Epithelial cell of esophagus (primary cell): ENCODE measurements at regions not wholly inside any gene's neighbourhood (a gene's known extent, or its start where the extent isn't known, plus 50 kb on each side); places are given as distances from the start of the nearest gene placed in this dataset.

Source experiments
- DNase-seq: peaks from one replicate; pipeline ENCODE4 v3.0.0; 2010; ENCODE audit warnings: low read depth
- H3K4me3 ChIP-seq: 2 replicates; pipeline ENCODE4 v1.5.1; 2011; ENCODE audit warnings: mild to moderate bottlenecking, low read length, control low read depth
- TF ChIP-seq, protein P1 (sequence below): IDR thresholded peaks from 2 replicates; pipeline ENCODE4 v1.5.1; 2011; ENCODE audit warnings: low read depth, mild to moderate bottlenecking, low read length, control low read depth, inconsistent platforms; ENCODE audit not compliant: insufficient read depth; ENCODE audit errors: missing control alignments

- H3K4me3 ChIP-seq = no peak overlapping the region
- TF ChIP-seq, protein P1, sequence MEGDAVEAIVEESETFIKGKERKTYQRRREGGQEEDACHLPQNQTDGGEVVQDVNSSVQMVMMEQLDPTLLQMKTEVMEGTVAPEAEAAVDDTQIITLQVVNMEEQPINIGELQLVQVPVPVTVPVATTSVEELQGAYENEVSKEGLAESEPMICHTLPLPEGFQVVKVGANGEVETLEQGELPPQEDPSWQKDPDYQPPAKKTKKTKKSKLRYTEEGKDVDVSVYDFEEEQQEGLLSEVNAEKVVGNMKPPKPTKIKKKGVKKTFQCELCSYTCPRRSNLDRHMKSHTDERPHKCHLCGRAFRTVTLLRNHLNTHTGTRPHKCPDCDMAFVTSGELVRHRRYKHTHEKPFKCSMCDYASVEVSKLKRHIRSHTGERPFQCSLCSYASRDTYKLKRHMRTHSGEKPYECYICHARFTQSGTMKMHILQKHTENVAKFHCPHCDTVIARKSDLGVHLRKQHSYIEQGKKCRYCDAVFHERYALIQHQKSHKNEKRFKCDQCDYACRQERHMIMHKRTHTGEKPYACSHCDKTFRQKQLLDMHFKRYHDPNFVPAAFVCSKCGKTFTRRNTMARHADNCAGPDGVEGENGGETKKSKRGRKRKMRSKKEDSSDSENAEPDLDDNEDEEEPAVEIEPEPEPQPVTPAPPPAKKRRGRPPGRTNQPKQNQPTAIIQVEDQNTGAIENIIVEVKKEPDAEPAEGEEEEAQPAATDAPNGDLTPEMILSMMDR = no peak
- no peak for DNase-seq
Measured at GRCh38 chr1:234734412-234734835, 124.4 kb upstream of the IRF2BP2 start.

DNA sequence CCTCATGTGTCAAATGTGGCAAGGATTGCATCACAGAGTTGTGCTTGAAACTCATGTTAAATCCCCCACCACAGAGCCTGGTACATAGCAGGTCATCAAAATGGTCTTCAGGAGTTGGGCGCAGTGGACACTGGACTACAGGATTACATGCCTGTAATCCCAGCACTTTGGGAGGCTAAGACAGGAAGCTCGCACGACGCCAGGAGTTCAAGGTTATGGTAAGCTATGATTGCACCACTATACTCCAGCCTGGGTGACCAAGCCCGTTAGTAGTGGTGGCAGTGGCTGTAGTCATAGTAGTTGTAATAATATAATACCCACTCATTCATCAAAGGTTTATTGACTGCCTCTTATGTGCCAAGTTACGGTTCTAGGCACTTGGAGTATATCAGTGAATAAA, 123.4 kb upstream of the IRF2BP2 start:
- no peak for DNase-seq
- no peak overlapping the region for H3K4me3 ChIP-seq
- TF ChIP-seq, protein P1 = no peak

DNA sequence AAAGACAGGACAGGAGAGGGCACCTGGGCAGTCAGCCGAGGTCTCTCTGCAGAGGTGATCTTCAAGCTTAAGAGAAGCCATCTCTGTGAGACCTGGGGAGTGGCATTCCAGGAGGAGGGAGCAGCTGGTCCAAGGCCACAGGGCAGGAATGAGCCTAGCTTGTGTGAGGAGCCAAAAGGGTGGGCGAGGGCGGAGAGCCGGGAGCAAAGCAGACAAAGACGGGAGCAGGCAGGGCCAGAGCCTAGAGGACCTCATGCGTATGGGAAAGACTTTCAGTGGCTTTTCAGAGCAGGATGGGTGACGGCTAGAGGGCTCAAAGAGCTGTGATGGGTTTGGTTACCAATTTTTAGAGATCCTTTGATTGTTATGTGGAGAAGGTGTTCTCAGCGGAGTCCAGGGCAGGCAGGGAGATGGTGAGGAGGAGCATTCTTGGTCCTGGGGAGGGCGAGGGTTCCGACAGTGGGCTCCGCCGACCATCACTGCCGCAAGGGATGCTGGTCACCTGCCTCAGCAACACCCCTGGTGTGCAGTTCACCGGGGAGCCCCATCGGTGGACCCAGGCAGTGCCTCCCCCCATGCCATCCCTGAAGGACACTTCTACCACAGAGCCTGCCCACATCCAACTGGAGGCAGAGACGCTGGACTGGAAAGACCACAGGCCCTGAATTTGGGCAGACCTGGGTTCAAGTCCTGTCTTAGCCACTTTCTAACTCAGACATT, 122.9 kb upstream of the IRF2BP2 start:
- H3K4me3 ChIP-seq = no peak overlapping the region
- TF ChIP-seq, protein P1 = no peak
- no peak for DNase-seq

- H3K4me3 ChIP-seq = no peak overlapping the region
- TF ChIP-seq, protein P1 = no peak
- no peak for DNase-seq
Measured at GRCh38 chr1:234732260-234732659, 122.3 kb upstream of the IRF2BP2 start.

DNA sequence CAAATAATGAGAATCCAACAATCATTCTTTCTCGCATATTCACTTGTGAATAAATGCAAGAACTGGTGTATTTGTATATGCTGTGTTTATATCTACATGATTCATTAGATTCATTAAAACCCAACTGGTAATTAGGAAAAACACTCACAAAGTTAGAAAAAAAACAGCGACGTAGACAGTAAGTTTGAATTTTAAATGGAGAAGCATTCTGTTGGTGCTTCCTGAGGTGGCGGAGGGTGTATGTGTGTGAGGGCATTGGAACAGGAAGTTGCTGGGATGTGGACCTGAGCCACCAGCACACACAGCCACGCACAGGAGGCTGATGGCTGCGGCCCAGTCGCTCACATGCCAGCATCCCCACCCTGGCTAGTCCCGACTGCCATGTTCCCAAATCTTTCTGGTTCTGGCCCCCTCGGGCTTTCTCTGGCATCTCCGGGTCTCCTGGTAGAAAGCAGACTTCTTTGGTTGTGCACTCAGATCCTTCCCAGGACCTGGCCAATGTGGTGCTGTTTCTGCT, 121.6 kb upstream of the IRF2BP2 start:
- TF ChIP-seq, protein P1 = no peak
- H3K4me3 ChIP-seq = no peak overlapping the region
- no peak for DNase-seq

DNA sequence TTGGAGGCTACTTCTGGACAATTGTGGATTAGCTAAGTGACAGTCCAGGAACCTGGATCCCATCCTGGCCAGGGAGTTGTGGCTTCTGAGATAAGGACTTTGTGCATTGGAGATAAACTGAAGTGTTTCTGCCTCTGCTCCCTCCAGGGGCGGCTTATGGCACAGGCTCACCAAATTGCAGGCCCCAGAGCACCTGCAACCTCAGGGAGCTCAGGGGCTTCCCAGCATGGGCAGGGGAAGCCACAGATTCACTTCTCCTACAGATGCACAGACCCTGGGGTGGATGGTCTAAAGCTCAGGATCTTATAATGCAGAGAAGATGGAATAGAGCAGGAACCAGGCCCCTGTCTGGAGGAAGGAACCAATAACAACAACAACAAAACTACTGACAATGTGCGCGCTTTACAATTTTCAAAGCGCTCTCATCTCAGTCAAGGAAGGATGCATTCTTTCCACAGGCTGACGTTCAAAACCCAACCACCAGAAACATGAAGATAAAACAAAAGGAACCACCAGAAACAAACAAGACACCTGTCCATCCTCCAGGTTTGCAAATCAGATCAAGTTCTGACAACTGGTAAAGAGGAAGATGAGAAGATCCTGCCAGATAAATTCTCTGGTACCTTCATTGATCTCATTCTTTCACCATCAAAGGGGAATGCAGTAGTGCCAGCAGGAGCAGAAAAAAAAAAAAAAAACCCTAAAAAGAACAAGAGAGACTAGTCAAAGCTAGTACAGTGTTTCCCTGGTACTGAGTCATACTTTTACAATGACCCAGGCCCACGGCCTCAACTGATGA, 121.0 kb upstream of the IRF2BP2 start:
- peak; percentile 93 for DNase-seq
- TF ChIP-seq, protein P1 = no peak
- H3K4me3 ChIP-seq = no peak overlapping the region

- no peak for DNase-seq
- TF ChIP-seq, protein P1 = no peak
- H3K4me3 ChIP-seq = no peak overlapping the region
Measured at GRCh38 chr1:234730475-234730769, 120.4 kb upstream of the IRF2BP2 start.
